GM12878 (cell line): ENCODE measurements at regions not wholly inside any gene's neighbourhood (a gene's known extent, or its start where the extent isn't known, plus 50 kb on each side); places are given as distances from the start of the nearest gene placed in this dataset.

Experiments used
- CBX5 ChIP-seq: sonication (generic); IDR thresholded peaks from 2 replicates; pipeline ENCODE4 v1.6.1; 2016; ENCODE audit warnings: low read depth, moderate library complexity, mild to moderate bottlenecking, inconsistent platforms
- FOS ChIP-seq: IDR thresholded peaks from 3 replicates; pipeline ENCODE4 v1.6.1; 2011; ENCODE audit warnings: borderline replicate concordance; ENCODE audit not compliant: insufficient read length; ENCODE audit errors: extremely low read depth
- KDM1A ChIP-seq: fragments of 200-600 bp; sonication (generic); IDR thresholded peaks from 2 replicates; pipeline ENCODE4 v1.6.1; 2016; ENCODE audit warnings: borderline replicate concordance
- MTA3 ChIP-seq: IDR thresholded peaks from 2 replicates; pipeline ENCODE4 v1.6.1; 2012; ENCODE audit warnings: low read length, inconsistent platforms, borderline replicate concordance
- MYC ChIP-seq: IDR thresholded peaks from 2 replicates; pipeline ENCODE4 v1.6.1; 2011; ENCODE audit warnings: mild to moderate bottlenecking, low read length, moderate library complexity, inconsistent platforms; ENCODE audit not compliant: insufficient read depth, insufficient replicate concordance, insufficient read length, severe bottlenecking
- SMC3 ChIP-seq: IDR thresholded peaks from 2 replicates; pipeline ENCODE4 v1.6.1; 2011; ENCODE audit warnings: low read length, improper control_type of control experiment, borderline replicate concordance
- SP1 ChIP-seq: IDR thresholded peaks from one replicate; pipeline ENCODE4 v1.6.1; 2011; ENCODE audit warnings: low read depth, low read length
- USF2 ChIP-seq: IDR thresholded peaks from 2 replicates; pipeline ENCODE4 v1.6.1; 2011; ENCODE audit warnings: low read depth, low read length, improper control_type of control experiment, borderline replicate concordance
- ZSCAN29 ChIP-seq: fragments of 450-650 bp; IDR thresholded peaks from 2 replicates; pipeline ENCODE4 v1.6.1; 2017; ENCODE audit warnings: mild to moderate bottlenecking, moderate library complexity
- TF ChIP-seq, protein P1 (sequence below), 3 experiments: IDR thresholded peaks in 2 of 3; conservative IDR thresholded peaks in 1 of 3; 2 replicates each; pipeline ENCODE4 v1.5.1; 2011; ENCODE audit warnings: low read depth in 3 of 3, low read length in 3 of 3, mild to moderate bottlenecking in 3 of 3, control low read depth in 2 of 3, moderate library complexity in 2 of 3, inconsistent platforms in 1 of 3, mixed read lengths in 1 of 3; ENCODE audit not compliant: control insufficient read depth in 2 of 3, insufficient read depth in 1 of 3; ENCODE audit errors: extremely low read depth in 1 of 3
- TF ChIP-seq, protein P2 (sequence below): IDR thresholded peaks from 2 replicates; pipeline ENCODE4 v1.6.1; 2012; ENCODE audit warnings: low read depth, low read length, improper control_type of control experiment

GRCh38 chr3:155010416-155010815 lies 69.7 kb upstream of the MME start:
- TF ChIP-seq SMC3 (no peak), CBX5 (no peak), ZSCAN29 (no peak), USF2 (no peak), SP1 (no peak), KDM1A (no peak), FOS (no peak), MYC (no peak), MTA3 (no peak)
- TF ChIP-seq, protein P1, sequence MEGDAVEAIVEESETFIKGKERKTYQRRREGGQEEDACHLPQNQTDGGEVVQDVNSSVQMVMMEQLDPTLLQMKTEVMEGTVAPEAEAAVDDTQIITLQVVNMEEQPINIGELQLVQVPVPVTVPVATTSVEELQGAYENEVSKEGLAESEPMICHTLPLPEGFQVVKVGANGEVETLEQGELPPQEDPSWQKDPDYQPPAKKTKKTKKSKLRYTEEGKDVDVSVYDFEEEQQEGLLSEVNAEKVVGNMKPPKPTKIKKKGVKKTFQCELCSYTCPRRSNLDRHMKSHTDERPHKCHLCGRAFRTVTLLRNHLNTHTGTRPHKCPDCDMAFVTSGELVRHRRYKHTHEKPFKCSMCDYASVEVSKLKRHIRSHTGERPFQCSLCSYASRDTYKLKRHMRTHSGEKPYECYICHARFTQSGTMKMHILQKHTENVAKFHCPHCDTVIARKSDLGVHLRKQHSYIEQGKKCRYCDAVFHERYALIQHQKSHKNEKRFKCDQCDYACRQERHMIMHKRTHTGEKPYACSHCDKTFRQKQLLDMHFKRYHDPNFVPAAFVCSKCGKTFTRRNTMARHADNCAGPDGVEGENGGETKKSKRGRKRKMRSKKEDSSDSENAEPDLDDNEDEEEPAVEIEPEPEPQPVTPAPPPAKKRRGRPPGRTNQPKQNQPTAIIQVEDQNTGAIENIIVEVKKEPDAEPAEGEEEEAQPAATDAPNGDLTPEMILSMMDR (IDR thresholded peaks at IDR 0.05 in 2 of 3, conservative IDR thresholded peaks at IDR 0.05 in 1 of 3; ENCODE audit: control insufficient read depth in 2 of 3, extremely low read depth in 1 of 3, insufficient read depth in 1 of 3, low read depth in 3 of 3, low read length in 3 of 3) = no peak
- TF ChIP-seq, protein P2, sequence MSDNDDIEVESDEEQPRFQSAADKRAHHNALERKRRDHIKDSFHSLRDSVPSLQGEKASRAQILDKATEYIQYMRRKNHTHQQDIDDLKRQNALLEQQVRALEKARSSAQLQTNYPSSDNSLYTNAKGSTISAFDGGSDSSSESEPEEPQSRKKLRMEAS = no peak
